ENCODE measurements at regions not wholly inside any gene's neighbourhood (a gene's known extent, or its start where the extent isn't known, plus 50 kb on each side); places are given as distances from the start of the nearest gene placed in this dataset.

DNA sequence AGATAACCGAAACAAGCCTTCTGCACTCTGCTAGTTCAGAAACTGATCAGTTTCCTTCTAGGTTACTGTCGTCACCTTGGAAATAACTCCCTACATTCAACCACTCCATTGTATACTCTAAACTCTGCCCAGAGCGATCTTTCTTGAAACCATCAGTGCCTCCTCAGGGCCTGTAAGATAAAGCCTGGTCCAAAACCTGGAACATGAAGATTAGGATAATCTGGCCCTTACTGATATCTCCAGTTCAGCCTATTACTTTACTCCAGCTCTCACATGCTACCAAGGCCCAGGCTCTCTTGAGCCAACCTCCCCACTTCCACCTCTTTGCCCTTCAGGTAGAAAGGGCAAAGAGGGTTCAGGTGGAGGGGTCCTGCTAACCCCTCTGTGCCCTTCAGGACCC, 125.3 kb upstream of the RXFP2 start:
- no peak for DNase-seq

DNA sequence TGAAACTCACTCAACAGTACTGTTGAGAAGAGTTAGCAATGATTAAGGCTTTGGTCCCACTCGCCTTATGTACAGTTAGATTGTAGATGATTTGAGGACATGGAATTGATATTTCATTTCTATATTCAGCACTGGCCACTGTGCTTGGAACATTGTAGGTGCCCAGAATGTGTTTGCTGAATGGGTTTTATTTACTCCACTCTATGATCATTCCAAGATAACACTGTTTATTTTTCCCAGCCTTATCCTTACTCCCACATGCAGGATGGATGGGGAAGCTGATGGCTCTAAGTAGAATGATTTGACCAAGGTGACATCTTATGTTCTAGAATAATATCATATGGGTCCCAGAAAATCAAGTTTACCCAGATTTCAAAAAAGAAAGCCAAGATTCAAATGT, 124.6 kb upstream of the RXFP2 start:
- DNase-seq: no peak

DNA sequence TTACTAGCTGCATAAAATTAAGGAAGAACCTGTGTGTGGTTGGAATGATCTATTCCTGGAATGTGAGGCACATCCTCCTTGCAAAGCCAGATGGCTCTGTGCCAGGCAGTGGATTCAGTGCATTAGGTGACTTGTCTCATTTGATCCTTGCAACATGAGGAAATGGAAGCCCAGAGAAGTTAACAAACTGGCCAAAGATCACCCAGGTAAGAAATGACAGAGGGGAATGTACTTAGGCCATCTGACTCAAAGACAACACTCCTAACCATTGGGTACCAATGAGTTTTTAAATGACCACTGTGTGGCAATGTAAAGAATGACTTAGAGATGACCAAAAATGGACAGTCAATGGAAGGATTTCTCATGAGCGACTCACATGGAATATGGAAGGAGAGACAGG, 114.2 kb upstream of the RXFP2 start:
- no peak for DNase-seq

DNA sequence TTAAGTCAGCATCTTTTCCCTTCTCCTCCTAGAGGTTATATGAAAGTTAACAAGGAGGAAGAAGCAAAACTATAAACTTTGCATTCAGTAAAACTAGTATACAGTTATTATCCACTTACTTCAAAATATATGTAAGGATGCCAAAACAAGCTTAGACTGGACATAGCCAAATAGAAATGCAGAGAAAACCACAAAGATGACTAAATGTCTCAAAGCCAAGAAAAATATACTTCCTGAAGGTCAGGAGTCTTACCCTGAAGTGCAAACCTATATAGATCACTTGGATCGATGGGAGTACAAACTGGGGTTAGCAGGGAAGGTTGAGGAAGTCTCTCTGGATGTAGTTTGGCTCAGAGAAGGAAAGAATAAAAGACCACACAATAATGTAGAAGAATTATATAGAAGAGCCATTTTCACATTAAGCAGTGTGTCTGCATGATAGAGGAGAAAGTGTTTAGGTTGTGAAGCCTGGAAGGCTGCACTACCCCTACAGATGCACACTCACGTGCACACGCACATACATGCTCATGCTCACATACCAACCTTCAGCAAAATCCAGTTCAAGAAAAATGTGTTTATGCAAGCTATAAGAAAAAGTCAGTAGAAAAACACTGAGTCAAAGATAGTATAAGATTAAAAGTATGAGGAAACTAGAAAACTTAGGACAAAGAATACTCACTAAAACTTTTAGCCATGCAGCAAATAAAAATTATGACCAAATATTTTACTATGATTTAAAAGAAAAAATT, 112.1 kb upstream of the RXFP2 start:
- no peak for DNase-seq

DNA sequence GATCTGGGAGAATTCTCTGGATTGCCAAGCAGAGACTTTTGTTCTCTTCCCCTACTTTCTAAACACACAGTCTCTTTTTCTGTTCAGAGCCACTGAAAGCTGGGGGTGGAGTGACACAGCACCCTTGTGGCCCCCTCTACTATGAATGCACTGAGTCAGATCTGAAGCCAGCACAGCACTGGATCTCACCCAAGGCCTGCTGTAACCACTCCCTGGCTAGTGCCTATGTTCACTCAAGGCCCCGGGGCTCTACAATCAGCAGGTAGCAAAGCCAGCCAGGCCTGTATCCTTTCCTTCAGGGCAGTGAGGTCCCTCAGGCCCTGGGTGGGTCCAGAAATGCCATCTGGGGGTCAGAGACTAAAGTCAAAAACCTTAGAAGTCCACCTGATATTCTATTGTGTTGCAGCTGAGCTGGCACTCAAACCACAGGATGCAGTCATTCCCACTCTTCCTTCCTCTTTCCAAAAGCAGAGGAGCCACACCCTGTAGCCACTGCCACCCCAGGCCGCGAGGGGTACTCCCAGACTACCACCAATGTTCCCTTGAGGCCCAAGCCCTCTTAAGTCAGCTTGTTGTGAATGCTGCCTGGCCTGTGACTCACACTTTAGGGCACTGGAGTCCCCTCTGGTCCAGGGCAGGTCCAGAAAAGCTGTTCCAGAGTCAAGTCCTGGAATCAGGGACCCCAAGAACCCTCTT, 110.1 kb upstream of the RXFP2 start:
- DNase-seq: no peak

DNA sequence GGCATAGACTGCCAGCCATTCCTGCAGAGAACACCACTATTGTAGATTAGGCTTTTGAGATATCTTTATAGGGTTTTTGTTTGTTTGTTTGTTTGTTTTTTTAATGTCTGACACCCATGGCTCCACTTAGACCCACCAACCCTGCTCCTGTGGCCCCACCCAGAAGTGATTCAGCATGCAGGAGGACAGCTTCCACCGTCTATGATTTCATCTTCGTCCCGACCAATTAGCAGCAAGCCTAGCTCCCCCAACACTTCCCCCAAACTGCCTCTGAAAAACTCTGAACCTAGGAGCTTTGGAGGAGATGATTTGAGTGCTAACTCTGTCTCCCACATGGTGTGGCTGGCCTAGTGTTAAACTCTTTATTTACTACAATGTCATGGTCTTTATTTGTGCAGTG, 108.3 kb upstream of the RXFP2 start:
- DNase-seq: no peak

DNA sequence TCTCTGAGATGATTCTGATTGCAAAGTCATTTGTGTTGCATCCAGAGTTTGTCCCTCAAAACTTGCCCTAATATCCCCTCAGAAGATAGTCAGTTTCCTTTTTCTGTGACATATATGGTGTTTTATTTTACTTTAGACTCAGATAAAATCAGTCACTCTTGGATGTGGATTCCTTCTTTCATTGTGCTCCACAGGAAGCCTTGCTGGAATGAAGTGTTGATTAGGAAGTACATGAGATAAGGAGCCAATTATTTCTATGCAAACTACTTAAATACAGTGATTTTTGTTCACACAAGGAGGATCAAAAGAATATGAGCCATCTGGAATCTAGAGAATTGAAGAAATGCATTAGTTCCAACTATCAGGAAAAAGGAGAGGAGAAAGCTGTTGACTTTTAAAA, 107.6 kb upstream of the RXFP2 start:
- no peak for DNase-seq

DNA sequence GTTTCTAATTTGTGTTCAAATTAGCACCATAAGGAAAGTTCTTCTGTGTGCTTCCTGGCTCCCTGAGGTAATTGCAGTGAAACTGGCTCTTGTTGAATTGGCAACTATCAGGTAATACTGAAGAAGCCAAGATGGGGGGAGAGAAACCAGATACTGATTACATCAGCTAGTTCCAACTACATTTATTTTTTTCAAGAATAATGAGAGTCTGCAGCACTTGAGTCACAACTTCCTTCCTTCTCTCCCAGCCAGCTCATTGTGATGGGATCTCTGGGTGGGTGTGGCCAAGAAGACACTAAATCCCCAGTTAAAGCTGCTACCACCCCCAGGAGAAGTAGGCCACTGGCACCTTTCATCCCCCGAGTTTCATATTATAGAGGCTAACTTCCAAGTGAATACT, 100.7 kb upstream of the RXFP2 start:
- DNase-seq: no peak

DNA sequence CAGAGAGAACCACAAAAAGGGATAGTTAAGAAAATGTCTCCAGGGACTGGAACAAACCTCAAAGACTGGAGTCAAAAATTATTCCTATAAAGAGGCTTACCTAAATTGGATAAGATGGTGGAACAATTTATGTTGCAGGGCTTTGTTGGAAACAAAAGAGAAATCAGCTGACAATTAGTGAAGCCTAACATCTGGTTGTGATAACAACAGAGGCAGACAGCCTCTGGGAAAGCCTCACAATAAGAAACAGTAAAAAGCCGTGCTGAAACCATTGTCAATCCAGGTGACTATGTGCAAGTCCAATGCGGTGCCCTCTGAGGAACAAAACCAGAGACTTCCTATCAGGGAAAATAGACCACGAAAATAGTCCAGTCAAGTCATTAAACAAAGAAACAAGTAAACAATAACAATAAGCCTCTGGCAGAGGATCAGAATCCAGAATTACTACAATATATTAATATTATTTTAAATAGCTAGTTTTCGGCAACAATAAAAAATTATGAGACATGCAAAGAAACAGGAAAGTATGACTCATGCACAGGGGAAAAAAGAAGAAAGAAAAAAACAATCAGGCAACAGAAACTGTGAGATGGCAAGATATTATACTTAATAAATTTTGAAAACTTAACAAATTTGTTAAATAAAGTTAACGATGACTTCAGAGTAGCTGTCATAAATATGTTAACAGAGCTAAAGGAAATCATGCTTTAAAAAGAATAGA, 99.7 kb upstream of the RXFP2 start:
- no peak for DNase-seq

DNA sequence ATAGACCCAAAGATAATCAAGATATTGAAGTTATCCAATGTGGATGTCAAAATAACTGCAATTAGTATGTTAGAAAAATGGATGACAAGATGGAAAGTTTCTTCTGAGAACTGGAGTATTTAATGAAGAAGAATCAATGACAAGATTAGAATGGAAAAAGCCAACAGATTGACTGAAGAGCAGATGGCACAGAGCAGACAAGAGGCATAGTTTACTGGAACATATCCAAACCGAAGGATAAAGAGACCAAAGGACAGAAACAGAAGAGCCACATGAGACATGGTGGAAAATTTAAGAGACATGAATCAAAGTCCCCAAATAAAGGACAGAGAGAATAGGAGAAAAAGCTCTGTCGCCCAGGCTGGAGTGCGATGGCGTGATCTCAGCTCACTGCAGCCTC, 89.6 kb upstream of the RXFP2 start:
- DNase-seq: no peak

DNA sequence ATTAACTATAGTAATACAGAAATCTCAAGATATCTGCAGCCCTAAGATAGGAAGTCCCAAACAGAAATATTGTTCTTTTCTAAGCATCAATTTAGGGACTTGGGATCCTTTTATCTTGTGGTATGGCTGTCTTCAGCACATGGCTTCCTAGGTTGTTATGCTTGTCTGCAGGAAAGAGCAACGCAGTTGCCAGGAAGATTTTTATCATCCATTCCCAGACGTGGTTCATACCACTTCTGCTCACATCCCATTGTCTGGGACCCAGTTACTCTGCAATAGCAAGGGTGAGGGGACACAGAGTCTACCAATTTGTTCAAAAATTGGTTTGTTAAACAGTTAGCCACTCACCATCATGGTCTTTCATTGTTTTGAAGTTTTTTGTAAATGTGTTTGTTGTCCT, 85.6 kb upstream of the RXFP2 start:
- DNase-seq: no peak

DNA sequence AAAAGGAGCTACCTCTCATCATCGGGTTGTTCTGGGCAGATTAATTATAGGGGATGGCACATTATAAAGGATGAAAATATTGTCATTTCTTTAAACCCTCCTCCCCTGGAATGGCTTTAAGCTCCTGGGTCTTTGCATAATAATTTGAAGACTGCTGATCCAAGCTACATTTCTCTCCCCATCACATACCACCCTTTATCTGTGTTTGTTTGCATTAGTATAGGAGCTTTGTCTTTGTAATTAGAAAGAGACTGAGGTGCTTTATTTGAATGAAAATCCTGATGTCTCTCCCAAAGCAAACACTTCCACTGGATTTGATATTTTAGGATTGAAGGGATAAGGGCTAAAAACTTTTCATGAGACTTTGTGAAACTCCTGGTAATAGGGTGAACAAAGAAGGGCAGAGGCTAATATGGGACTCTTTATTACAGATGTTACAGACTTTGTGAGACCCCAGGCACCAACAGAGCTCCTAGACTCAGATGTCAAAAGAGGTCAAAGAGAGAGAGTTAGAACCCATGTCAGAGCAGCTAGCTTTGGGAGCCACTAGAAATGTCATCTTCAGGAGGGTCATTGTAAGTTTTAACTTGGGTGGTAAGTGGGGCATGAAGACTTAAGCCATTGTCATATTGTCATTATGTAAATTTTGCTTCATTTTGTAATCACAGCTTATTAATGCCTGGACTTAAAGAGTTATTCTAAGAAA, 75.3 kb upstream of the RXFP2 start:
- no peak for DNase-seq

DNA sequence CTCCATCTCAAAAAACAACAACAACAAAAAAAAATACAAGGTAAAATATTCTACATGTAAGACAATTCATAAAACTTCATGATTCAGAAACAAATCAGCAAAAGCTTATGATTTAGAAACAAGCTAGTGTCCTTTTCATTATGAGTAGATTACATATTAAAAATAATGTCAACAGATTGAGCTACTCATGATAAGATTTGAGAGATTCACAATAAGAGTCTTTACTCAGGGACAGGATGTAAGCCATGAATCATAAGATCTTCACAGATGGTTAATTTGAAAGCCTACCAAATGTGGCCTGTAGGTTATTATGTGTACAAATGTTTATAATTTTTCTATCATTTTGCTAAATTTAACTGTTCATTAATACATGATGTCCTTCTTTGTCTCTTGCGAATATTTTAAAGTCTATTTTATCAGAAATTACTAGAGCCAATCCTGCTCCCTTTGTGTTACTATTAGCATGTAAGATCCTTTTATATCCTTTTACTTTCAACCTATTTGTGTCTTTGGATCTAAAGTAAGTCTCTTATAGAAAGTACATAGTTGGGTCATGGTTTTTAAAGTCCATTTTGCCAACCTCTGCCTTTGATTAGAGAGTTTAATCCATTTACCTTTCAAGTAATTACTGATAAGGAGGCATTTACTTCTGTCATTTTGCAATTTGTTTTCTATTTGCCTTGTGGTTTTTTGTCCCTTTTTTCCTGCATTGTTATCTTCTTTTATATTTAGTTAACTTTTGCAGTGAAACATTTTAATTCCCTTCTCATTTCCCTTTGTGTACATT, 68.3 kb upstream of the RXFP2 start:
- no peak for DNase-seq

DNA sequence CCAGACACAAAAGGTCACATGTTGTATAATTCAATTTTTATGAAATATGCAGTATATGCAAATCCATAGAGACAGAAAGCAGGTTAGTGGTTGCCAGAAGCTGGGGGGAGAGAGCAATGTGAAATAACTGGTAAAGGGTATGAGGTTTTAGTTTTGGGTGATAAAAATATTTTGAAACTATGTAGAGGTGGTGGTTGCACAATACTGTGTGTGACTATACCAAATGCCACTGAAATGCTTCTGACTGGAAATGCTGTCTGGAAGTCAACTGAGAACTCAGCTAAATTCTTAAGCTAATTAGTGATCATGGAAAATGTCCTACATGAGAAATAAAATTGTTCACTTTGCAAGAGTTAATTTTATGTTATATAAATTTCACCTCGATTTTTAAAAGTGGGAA, 65.3 kb upstream of the RXFP2 start:
- no peak for DNase-seq

DNA sequence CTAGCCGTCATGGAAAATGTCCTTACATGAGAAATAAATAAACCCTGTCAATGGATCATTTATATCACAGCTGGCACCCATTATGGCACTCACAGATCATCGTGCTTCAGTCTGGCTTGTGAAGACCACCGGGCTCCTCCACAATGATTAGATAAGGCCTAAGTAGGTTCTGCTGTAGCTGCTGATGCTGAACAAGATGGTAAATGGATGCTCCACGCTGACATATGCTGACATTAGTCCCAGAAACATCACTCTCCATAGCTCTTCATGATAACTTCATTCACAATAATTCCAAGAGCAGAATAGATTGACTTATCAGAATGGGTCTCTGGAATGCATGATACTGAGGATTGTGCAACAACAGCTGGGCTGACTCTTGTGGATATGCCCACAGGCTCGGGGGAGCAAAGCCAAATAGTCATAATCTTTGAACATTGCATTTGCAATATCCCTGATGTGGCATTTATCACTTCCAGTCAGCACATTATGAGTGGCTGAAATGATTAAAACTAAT, 63.8 kb upstream of the RXFP2 start:
- no peak for DNase-seq

DNA sequence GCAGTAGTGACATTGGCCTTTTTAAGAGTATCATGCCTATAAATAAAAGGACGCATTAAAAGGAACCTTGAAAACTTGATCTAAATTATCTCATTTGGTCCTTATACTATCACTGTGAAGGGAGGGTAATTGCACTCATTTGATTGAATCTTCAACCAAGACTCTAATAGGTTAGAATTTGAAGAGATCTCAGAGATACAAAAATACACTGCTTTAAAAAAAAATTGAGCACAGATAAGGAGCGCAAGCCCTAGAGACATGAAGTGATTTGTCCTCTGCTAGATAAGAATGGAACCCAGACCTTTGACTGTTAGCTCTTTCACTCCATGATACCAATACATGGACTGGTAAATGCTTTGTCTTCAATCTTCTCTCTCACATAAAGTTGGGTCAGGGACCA, 58.2 kb upstream of the RXFP2 start:
- DNase-seq: no peak

DNA sequence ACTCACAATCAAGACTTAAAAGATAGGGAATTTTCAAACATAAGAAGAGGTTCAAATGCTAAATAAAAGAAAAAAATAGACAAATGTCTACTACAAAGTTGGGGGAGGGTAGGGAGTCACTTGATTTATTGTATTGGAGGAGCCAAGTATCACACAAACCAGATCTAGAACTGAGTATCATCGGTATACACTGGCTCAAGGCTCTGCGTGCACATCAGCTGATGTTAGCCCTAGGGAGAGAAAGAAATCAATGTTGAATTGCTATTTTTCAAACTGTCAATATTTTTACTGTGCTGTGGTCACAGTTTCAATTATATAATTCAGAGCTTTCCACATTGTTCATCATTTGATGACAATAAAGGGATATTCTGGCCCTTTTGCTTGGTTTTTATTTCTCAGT, 54.9 kb upstream of the RXFP2 start:
- DNase-seq: no peak

DNA sequence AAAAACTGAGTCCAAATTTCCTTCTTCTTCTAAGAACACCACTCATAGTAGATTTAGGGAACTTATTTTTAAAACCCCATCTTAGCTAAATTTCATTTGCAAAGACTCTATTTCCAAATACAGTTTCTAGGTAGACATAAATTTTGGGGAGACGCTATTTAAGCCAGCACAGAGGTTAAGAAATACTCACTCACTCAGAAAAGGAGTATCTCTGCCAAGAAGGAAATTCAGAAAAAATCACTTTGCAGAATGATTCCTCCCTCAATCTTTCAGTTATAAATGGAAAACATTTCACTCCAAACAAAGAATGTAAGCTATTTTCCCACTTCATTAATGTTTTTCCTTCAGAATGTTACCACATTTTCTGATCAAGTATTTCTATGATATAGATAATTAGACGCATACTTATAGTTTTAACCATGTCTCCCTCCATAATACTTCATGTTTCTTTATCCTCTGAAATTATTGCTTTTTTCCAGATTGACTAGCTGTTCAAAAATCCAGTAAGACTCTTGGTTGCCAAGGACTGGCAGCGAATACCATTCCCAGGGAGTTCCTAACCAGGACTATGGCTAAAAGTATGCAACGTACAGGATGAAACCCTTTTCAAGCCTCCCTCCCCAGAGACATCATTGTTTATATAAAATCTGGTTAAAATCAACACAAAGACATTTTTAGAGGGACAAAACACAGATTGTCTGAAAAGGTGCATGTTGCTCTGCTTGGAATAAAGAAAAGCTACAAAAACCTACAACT, 52.5 kb upstream of the RXFP2 start:
- no peak for DNase-seq

Data from stimulated activated CD4-positive, alpha-beta T cell treated with anti-CD3 and anti-CD28 coated beads, Interleukin-4, amount 100 ng/mL, for 24 hours (primary cell).